Endothelial cell of umbilical vein (primary cell): ENCODE measurements at regions not wholly inside any gene's neighbourhood (a gene's known extent, or its start where the extent isn't known, plus 50 kb on each side); places are given as distances from the start of the nearest gene placed in this dataset.

ENCODE experiments used
- CTCF ChIP-seq, 2 donors: IDR thresholded peaks; 1 replicate in 1 of 2; 2 replicates in 1 of 2; pipeline ENCODE4 v1.5.1; 2011; ENCODE audit warnings: low read length in 2 of 2, mild to moderate bottlenecking in 2 of 2, moderate library complexity in 2 of 2, control low read depth in 1 of 2, inconsistent platforms in 1 of 2, low read depth in 1 of 2; ENCODE audit not compliant: insufficient read depth in 1 of 2; ENCODE audit errors: extremely low read depth in 1 of 2
- EZH2 ChIP-seq: IDR thresholded peaks from 2 replicates; pipeline ENCODE4 v1.6.1; 2012; ENCODE audit warnings: borderline replicate concordance, low read depth, mild to moderate bottlenecking, moderate library complexity, low read length, inconsistent platforms; ENCODE audit not compliant: severe bottlenecking
- GATA2 ChIP-seq: IDR thresholded peaks from 2 replicates; pipeline ENCODE4 v1.7.0; 2011; ENCODE audit warnings: low read depth, mild to moderate bottlenecking, moderate library complexity, mixed read lengths, low read length; ENCODE audit not compliant: insufficient read length, insufficient read depth
- JUN ChIP-seq: IDR thresholded peaks from 2 replicates; pipeline ENCODE4 v1.6.1; 2011; ENCODE audit warnings: borderline replicate concordance, low read depth; ENCODE audit not compliant: insufficient read length, insufficient read depth
- MAX ChIP-seq: IDR thresholded peaks from 2 replicates; pipeline ENCODE4 v1.6.1; 2011; ENCODE audit not compliant: insufficient read depth, insufficient read length
- MYC ChIP-seq: IDR thresholded peaks from one replicate; pipeline ENCODE4 v1.6.1; 2011; ENCODE audit warnings: mild to moderate bottlenecking, low read depth, low read length
- POLR2A ChIP-seq: IDR thresholded peaks from 2 replicates; pipeline ENCODE4 v1.6.1; 2012; ENCODE audit warnings: low read depth, mild to moderate bottlenecking, control low read depth, low read length
- POLR2AphosphoS5 ChIP-seq: IDR thresholded peaks from 2 replicates; pipeline ENCODE4 v1.6.1; 2012; ENCODE audit warnings: low read depth, mild to moderate bottlenecking, control low read depth, low read length, moderate library complexity; ENCODE audit not compliant: insufficient read depth

- no peak for TF ChIP-seq POLR2A
- no peak for TF ChIP-seq EZH2
- no peak for TF ChIP-seq CTCF (IDR thresholded peaks at IDR 0.05; ENCODE audit: extremely low read depth in 1 of 2, insufficient read depth in 1 of 2, low read depth in 1 of 2, low read length in 2 of 2)
- no peak for TF ChIP-seq POLR2AphosphoS5
- TF ChIP-seq MAX, result no peak
- TF ChIP-seq MYC, result no peak
- TF ChIP-seq JUN, result no peak
- no peak for TF ChIP-seq GATA2
These were observed 175.1 kb downstream of the CXCL12 start for GRCh38 chr10:44209811-44210210.
